HG03060 (cell line): ENCODE measurements at regions not wholly inside any gene's neighbourhood (a gene's known extent, or its start where the extent isn't known, plus 50 kb on each side); places are given as distances from the start of the nearest gene placed in this dataset.

Experiments used
- ATAC-seq: cut with Tn5 transposase; IDR thresholded peaks from one replicate; pipeline ENCODE4 v1.9.1; 2021; ENCODE audit warnings: low read depth, moderate number of reproducible peaks; ENCODE audit not compliant: unreplicated experiment

DNA sequence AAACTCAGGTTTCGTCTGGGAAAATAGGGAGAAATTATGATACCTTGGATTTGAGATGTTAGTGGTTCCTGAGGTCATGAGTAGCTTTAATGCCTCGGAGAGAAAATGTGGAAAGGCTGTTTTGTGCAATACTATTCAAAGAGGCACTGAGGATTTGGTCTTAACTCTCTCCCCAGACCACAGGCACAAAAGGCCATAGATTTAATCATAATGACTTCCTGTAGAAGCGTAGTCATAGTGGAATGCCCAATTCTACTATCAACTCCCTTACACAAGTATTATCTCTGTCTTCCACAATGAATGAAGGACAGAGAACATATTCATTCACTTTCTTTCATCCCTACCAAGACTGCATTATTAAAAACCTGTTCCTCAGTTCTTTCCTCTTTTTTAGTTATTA, 153.0 kb upstream of the FTMT start:
- ATAC-seq, result no peak

DNA sequence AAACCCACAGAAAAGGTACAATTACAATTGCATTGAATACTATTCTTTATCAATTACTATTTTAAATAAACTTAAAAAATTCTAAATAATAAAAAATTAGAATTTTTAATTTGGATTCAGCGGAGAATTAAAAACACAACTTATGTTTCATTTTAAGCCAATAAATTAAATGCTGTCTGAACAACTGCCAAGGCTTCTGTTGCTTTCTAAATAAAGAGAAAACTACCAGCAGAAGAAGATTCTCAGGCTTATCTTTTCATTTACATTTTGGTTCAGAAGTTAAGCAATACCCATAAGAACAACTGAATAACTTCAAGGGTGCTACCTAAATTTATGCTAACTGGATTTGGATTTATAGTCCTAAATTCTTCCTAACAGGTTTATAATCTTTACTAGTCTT, 150.0 kb upstream of the FTMT start:
- ATAC-seq, result no peak

DNA sequence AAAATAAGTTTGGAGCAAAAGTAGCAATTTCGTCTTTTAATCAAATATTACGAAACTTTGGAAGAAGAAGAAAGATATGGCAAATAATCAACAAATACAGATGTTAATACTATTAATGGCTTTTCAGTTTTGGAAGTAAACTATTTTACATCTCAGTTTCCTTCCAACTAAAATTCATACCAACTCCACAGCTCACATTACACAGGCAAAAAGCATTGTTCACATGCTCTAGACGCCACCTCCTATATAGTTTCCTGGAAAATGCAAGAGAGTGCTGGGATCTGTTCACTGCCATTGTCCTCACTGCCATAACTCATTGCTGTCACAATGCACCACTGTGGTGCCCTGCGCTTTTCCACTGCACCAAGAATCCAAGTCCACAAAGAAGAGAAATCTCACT, 149.0 kb upstream of the FTMT start:
- ATAC-seq, result no peak

DNA sequence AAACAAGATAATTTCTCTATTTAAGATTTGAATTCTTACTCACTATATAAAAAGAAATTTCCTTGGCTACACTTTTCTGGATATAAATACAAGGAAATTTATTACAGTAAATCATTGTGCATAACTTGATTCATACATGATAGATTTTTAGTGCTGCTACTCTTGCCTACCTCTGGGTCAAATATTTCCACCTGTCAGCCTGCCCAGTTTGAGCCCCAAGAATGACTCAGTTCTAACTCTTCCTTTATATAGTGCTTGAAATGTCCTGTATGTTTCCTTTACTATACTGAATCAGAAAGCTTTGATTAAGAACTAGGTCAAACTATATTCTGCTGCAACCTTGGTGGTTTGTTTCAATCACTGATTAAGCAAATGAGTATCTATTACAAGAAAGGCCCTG, 147.4 kb upstream of the FTMT start:
- ATAC-seq, result no peak

DNA sequence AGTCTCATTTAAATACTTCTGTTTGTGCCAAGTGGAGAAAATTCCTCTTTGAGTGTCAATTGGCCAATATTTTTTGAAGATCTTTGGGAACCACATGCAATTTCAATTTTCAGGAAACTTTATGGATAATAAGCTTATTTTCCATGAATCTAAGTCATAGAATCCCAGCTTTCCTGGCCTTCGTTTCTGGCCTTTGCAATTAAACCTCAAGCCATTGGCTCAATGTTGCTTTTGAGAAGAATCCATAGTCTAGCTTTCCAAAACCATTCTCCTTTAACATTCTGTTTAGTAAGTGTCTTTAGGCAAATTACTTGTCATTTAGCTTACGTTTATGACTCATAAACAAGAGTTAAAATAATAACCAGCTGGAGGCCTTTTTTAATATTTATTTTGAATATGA, 145.0 kb upstream of the FTMT start:
- ATAC-seq, result no peak

DNA sequence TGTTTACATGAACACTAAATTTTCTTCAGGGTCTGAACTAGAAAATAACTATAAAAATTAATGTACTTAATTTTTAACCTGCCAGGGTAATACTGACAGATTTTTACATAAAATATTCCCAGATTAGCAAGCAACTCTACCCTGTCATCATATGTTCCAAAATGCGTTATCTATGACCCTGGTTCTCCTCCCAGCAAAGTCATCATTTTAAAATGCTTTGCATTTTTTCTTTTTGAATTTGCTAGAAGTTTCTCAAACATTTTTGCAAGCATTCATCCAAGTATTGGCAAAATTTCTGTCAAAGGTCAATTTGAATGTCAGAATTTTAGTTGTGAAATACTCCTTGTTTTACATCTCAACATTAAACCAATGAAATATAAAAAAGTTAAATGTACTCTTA, 144.5 kb upstream of the FTMT start:
- no peak for ATAC-seq

DNA sequence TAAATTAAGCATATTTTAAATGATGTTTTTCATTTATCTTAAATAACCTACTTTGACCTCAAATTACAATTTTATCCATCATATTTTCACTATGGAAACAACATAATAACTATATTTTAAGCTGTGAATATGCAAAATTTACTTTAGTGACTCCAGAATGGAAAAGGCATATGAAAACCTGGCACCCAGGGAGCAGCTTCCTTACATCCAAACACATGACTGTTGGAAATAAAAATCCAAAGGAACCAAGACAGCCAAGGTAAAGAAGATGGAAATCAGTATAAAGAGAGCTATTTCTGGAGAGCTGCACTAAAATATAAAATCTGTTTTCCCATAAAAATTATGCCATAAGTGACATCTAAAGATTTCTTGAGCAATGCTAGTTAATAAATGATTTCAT, 140.3 kb upstream of the FTMT start:
- no peak for ATAC-seq

DNA sequence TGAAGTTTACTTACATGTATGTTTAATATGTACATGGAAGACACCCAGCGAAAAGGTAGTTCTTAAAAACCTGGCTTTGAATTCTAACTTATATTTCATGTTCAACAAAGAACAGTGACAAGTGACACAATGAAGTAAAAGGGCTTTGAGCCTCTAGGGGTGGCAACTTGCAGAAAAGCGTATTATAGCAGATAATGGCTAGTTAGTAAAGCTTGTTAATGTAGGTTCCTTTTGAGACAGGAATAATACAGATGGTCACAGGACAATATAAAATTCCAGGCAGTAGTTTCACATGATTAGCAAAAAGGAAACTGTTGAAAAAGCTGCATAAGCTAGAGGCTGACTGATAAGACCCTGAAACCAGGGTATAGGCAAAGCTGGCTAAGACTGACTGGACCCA, 132.4 kb upstream of the FTMT start:
- ATAC-seq, result no peak

DNA sequence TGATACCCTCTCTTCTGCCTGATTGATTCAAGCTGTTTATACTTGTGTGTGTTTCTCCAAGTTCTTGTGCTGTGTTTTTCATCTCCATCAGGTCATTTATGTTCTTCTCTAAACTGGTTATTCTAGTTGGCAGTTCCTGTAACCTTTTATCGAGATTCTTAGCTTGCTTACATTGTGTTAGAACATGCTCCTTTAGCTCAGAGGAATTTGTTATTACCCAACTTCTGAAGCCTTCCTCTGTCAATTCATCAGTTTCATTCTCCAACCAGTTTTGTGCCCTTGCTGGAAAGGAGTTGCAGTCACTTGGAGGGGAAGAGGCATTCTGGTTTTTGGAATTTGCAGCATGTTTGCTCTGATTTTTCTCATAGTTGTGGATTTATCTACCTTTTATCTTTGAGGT, 126.2 kb upstream of the FTMT start:
- no peak for ATAC-seq

DNA sequence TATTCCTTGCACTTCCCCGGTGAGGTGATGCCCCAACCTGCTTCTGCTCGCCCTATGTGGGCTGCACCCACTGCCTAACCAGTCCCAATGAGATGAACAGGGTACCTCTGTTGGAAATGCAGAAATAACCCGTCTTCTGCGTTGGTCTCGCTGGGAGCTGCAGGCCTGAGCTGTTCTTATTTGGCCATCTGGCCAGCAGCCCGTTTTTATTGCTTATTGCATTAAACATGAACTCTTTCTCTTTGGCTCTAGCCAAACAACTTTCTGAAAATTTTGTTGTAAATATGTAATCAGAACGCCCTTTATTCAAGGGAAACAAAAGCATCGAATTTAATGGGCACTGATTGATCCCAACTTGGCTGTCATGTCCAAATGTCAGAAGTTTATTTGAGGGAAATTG, 124.7 kb upstream of the FTMT start:
- no peak for ATAC-seq

DNA sequence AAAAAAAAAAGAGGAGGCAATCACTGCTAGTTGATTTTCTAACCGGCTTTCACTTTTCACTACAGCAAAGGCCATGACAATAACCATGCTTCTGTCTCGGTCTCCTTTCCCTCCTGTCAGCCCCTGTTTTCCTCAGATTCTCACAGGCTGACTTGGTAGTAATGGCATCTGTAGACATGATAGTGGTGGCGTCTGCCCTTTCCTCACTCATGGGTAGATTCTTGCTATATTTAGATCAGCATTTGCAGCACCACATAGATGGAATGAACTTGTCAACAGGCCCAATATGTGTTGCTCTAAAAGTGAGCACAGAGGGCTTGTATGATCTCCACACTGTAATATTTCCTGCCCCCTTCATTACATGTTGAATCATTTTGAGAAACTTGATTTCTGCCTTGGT, 120.3 kb upstream of the FTMT start:
- no peak for ATAC-seq

DNA sequence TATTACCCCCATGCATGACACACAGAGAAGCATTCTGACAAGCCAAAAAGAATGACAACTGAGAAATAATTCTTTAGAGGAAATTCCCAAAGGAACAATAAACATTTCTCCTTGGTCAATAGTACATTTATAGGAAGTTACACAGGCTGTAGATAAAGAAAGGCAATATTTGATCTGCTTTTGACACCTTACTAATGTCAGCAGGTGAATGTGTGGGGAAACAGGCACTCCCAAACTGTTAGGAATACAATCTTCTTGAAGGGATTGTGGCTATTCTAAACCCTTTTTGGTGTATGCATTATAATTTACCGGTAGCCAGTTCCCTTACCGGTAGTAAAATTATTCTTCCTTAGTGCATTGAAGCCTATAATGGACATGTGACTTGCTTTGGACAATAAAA, 116.1 kb upstream of the FTMT start:
- no peak for ATAC-seq

DNA sequence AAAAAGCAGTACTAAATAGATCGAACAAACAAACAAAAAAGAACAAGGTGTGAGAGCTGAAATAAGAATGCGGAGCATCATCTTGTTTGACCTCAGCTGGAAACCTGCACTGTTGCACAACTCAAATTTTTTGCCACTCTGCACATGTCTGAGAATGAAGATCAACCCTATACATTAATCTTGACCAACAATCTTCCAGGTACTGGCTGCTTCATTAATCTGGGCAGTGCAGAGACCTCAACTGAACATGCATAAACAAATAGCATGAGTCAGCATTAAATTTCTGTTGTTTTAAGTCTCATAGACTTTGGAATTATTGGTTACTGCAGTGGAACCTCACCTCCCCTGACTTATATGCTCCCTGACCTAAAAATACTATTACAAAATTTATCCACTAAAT, 114.6 kb upstream of the FTMT start:
- no peak for ATAC-seq

DNA sequence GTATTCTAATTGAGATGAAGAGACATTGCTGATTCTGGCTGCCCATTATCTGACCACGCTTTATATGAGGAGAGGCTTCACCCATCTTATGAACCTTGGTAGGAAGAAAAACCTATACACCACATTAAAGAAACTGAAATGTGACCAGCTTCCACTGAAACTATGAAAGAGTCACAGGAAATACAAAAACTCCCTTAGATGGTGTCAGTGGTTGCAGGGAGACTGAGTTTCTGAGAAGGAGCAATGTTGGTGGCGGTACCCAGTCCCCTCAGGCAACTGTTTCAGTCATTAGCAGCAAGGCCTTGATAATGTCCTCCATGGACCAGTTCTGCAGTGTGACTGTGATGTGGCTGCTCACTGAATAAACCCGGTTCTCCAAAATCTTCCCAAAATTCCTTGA, 110.5 kb upstream of the FTMT start:
- ATAC-seq, result no peak

DNA sequence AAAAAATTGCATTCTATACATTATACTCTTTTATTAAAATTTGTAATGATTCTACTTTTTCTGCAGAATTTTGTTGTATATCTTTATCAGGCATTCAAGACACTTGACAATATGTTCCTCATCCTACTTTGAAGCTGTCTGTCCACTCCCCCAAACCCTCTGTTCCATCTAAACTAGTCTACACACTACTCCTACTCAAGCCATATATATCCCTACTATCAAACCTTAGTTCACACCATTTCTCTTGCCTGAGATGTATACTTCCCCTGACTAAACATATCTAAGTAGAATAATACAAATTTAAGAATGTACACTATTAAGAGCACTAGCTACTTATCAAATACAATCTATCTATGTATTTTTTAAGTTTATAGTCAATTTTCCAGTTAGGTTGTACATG, 107.1 kb upstream of the FTMT start:
- no peak for ATAC-seq

DNA sequence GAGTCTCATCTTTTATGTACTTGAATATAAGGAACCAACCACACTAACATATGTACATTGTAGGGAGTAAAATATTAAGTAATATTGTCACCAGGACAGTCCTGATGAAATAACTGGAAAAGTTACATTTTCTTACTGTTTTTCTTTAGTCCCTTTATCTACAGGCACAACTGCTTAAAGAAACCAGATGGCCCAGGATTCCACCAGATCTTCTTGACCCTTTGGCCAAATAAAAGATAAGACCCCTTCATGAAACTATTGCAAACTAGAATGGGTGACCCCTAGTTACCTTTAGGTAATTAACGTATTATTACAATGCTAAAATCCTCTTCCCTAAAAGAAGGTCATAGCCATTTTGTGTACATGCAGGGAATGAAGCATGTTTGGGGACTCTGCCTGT, 106.3 kb upstream of the FTMT start:
- ATAC-seq, result no peak

DNA sequence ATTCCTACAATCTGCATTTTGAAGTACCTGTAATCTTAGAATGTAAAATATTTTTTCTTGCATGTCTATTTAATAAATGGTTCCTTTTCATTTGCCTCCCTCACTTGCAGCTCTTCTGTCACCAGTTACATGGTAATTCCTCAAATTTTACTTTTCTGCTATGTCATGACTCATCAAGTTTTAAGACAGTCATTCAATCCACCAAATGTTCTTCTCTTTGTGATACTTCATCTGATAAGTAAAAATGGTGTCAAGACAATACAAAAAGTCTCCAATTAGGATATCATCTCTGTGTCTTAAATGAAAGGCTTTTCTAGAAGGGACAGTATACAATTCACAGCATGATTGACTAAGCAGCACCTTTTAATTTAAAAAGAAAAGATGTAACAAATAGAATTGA, 104.9 kb upstream of the FTMT start:
- no peak for ATAC-seq

DNA sequence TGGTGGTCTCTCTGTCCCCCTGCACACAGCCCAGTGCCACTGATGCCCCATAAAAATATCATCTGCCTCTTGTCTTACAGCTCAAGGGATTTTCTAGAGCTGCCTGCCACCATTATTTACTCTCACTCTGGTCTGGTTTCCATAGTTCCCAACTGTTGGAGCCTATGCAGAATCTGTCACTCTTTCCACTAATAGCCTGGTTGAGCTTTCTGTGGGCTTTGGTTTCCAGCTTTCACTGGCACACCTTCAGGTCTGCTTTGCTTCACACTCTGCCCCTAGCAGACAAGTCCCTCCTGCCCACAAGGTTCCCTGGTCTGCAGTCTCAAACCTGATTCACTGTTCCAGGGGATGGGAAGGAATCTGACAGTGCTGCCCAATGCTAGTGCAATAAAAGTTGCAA, 103.0 kb upstream of the FTMT start:
- no peak for ATAC-seq

DNA sequence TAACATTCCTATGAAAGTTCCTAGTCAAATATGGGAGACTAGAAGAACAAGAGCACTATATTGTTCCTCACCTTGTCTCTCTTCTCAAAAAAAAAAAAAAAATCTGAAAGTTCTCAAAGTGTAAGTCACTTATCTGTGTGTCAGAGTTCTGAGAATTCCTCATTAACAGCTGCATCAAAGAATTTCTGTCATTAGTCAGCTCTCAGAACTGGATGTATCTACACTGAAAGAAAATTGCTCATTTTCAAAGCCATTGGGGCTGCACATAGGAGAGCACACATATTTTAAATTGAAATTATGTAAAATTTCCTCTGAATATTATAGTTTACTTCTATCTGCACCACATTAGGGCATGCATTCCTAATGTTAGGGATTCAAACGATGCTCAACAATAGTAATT, 99.5 kb upstream of the FTMT start:
- ATAC-seq, result no peak

DNA sequence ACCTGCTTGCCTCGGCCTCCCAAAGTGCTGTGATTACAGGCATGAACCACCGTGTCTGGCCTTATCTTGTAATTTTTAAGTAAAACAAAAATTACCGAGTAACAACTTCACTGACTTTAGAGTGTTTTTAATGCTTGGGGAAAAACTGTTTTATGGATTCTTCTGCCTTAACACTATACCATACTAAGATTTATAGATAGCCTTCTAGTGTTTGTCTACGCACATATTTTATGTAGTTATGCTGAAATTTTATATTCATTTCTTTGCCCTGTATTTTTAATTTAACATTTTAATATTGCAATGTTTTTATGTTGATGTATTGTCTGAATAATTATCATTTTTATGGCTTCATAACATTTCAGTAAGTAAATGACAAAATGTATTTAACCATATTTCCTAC, 96.4 kb upstream of the FTMT start:
- no peak for ATAC-seq

DNA sequence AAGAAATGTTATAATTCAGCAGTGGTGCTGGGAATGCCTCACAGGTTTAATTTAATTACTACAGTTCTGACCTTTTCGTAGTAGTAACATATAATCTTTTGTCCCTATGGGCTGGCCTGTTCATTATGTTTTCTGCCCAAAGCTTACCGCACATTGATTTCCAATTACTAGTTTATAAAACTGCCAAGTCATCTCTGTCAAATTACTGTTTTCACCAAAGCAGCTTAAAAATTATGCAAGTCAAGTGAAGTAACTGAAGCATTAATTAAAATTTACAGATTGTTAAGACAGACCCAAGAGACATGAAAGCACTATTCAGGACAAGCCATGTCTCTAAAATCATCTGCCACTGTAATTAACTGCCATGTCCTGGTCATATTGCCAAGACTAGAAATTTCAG, 93.9 kb upstream of the FTMT start:
- ATAC-seq, result no peak

DNA sequence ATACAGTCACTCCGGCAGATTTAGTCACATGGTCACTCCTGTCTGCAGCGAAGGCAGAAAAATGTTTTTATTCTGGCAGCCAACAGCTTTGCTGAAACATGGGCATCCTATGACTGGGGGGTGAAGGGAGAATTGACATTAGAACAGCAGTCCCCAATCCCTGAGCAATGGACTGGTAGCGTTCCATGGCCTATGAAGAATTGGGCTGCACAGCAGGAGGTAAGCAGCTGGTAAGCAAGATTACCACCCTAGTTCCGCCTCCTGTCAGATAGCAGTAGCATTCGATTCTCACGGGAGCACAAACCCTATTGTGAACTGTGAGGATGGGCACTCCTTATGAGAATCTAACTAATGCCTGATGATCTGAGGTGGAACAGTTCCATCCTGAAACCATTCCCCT, 93.1 kb upstream of the FTMT start:
- ATAC-seq, result no peak

DNA sequence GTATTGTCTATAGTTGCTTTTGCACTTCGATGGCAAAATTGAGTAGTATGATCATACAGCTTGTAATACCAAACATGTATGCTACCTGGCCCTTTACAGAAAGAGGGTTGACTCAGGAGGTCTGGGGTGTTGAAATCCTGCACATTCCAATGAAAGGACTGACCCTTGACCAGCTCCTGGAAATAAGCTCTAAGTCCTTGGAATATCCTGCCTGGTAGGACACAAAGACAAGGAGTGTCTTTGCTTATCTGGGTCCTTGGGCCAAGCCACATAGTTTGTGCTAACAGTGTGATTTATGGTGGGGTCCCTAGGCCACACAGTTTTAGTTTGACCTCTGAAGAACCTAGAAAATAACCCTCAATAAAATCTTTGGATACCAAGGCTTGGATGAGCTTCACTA, 89.3 kb upstream of the FTMT start:
- no peak for ATAC-seq

DNA sequence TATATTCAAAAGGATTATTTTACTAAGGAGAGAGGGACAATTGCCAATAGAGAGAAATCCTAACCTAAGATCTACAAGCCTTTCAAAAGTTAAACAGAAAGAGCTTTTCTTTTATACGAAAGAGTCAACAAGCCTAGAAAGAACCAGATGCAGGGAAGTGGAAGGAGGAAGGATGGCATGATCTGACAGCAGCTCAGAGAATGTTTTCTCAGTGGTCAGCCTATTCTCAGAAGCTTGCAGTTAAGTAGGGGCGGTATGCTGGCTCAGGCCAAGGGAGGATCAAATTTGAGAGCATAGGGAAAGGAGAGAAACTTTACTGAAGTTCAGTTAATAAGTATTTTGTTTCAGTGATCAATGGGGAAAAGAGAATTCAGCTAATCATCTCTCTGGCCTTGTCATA, 88.0 kb upstream of the FTMT start:
- no peak for ATAC-seq
